ENCODE measurements at regions not wholly inside any gene's neighbourhood (a gene's known extent, or its start where the extent isn't known, plus 50 kb on each side); places are given as distances from the start of the nearest gene placed in this dataset.

DNA sequence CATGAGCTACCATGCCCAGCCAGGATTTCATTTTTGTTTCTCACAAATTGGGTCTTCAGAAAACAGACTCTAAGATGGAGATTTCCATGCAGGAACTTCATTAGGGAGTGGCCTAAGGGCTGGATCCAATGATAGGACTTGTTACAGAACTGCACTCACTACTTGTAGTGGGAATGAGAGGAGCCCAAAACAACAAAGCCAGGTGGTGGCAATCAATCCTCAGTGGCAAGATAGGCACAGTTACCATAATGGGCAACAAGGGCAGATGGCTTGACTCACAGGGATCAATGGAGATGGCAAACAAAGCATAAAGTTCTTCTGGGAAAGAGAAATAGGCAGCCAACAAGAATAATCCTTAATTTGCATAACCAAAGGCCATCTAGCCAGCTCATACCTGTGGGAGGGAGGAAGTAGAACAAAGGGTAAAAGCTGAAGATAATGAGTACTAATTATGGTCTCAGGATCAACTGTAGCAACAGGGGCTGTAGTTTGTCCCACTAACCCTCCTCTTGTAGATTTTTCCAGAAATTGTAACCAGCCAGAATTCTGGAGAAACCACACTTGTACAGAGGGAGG is 72.8 kb upstream of the MAPK10 start:
- Histone ChIP-seq H3K4me3 (ENCODE audit: low read length) (no peak overlapping the region), H3K9me3 (ENCODE audit: low read length) (no peaks in the 10 kb centered on the region), H4K20me1 (ENCODE audit: insufficient read depth) (no peaks in the 10 kb centered on the region), H2AFZ (ENCODE audit: low read depth, low read length) (no peak overlapping the region), H3K9ac (ENCODE audit: low read length) (no peak overlapping the region), H3F3A (ENCODE audit: insufficient read depth, low read length, poor library complexity, severe bottlenecking) (no peaks in the 10 kb centered on the region), H3K9me2 (ENCODE audit: insufficient read depth, low read length) (no peaks in the 10 kb centered on the region), H3K79me2 (replicated peaks; ENCODE audit: insufficient read depth, low read length) (no peaks in the 10 kb centered on the region), H3K4me2 (ENCODE audit: low read length) (no peak overlapping the region), H3K27ac (ENCODE audit: low read length) (no peak overlapping the region), H3K27me3 (ENCODE audit: insufficient read depth, low read depth, low read length) (no peaks in the 10 kb centered on the region), H3K36me3 (ENCODE audit: insufficient read depth, low read length) (no peaks in the 10 kb centered on the region)
- TF ChIP-seq EP300 (conservative IDR thresholded peaks at IDR 0.05; ENCODE audit: poor library complexity, severe bottlenecking) (no peak), POLR2AphosphoS5 (IDR thresholded peaks at IDR 0.05) (no peak), TAF1 (IDR thresholded peaks at IDR 0.05; ENCODE audit: low read depth) (no peak), SMC3 (conservative IDR thresholded peaks at IDR 0.05; ENCODE audit: poor library complexity) (no peak), RAD21 (conservative IDR thresholded peaks at IDR 0.05) (no peak), MXI1 (conservative IDR thresholded peaks at IDR 0.05; ENCODE audit: poor library complexity, severe bottlenecking) (no peak), EZH2 (IDR thresholded peaks at IDR 0.05; ENCODE audit: borderline replicate concordance, insufficient read depth, low read length, poor library complexity, severe bottlenecking) (no peak)
- TF ChIP-seq, protein P1, sequence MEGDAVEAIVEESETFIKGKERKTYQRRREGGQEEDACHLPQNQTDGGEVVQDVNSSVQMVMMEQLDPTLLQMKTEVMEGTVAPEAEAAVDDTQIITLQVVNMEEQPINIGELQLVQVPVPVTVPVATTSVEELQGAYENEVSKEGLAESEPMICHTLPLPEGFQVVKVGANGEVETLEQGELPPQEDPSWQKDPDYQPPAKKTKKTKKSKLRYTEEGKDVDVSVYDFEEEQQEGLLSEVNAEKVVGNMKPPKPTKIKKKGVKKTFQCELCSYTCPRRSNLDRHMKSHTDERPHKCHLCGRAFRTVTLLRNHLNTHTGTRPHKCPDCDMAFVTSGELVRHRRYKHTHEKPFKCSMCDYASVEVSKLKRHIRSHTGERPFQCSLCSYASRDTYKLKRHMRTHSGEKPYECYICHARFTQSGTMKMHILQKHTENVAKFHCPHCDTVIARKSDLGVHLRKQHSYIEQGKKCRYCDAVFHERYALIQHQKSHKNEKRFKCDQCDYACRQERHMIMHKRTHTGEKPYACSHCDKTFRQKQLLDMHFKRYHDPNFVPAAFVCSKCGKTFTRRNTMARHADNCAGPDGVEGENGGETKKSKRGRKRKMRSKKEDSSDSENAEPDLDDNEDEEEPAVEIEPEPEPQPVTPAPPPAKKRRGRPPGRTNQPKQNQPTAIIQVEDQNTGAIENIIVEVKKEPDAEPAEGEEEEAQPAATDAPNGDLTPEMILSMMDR (IDR thresholded peaks at IDR 0.05; ENCODE audit: poor library complexity, severe bottlenecking), result no peak
- TF ChIP-seq, protein P2, sequence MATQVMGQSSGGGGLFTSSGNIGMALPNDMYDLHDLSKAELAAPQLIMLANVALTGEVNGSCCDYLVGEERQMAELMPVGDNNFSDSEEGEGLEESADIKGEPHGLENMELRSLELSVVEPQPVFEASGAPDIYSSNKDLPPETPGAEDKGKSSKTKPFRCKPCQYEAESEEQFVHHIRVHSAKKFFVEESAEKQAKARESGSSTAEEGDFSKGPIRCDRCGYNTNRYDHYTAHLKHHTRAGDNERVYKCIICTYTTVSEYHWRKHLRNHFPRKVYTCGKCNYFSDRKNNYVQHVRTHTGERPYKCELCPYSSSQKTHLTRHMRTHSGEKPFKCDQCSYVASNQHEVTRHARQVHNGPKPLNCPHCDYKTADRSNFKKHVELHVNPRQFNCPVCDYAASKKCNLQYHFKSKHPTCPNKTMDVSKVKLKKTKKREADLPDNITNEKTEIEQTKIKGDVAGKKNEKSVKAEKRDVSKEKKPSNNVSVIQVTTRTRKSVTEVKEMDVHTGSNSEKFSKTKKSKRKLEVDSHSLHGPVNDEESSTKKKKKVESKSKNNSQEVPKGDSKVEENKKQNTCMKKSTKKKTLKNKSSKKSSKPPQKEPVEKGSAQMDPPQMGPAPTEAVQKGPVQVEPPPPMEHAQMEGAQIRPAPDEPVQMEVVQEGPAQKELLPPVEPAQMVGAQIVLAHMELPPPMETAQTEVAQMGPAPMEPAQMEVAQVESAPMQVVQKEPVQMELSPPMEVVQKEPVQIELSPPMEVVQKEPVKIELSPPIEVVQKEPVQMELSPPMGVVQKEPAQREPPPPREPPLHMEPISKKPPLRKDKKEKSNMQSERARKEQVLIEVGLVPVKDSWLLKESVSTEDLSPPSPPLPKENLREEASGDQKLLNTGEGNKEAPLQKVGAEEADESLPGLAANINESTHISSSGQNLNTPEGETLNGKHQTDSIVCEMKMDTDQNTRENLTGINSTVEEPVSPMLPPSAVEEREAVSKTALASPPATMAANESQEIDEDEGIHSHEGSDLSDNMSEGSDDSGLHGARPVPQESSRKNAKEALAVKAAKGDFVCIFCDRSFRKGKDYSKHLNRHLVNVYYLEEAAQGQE (IDR thresholded peaks at IDR 0.05; ENCODE audit: borderline replicate concordance), result no peak

DNA sequence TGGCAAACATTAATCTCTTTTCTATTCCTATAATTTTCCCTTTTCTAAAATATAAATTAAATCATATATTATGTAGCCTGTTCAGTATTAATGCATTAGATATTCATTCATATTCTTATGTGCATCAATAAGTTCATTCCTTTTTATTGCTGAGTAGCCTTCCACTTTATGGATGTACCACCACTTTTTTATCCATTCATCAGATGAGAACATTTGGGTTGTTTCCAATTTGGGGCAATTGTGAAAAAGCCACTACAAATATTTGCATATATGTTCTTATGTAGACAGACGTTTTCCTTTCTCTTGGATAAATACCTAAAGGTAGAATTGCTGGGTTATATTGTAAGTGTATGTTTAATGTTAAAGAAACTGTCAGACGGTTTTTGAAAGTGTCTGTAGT is 79.4 kb upstream of the MAPK10 start:
- Histone ChIP-seq H2AFZ (ENCODE audit: low read depth, low read length) (no peak overlapping the region), H3K9me2 (ENCODE audit: insufficient read depth, low read length) (no peaks in the 10 kb centered on the region), H3F3A (ENCODE audit: insufficient read depth, low read length, poor library complexity, severe bottlenecking) (no peaks in the 10 kb centered on the region), H3K4me2 (ENCODE audit: low read length) (no peak overlapping the region), H4K20me1 (ENCODE audit: insufficient read depth) (no peaks in the 10 kb centered on the region), H3K9me3 (ENCODE audit: low read length) (peaks cover 3% of the 10 kb centered on the region), H3K27me3 (ENCODE audit: insufficient read depth, low read depth, low read length) (no peaks in the 10 kb centered on the region), H3K79me2 (replicated peaks; ENCODE audit: insufficient read depth, low read length) (no peaks in the 10 kb centered on the region), H3K9ac (ENCODE audit: low read length) (no peak overlapping the region), H3K4me3 (ENCODE audit: low read length) (no peak overlapping the region), H3K27ac (ENCODE audit: low read length) (no peak overlapping the region), H3K36me3 (ENCODE audit: insufficient read depth, low read length) (no peaks in the 10 kb centered on the region)
- TF ChIP-seq POLR2AphosphoS5 (IDR thresholded peaks at IDR 0.05), result no peak
- TF ChIP-seq, protein P2 (IDR thresholded peaks at IDR 0.05; ENCODE audit: borderline replicate concordance), result no peak
- no peak for TF ChIP-seq EZH2 (IDR thresholded peaks at IDR 0.05; ENCODE audit: borderline replicate concordance, insufficient read depth, low read length, poor library complexity, severe bottlenecking)
- TF ChIP-seq MXI1 (conservative IDR thresholded peaks at IDR 0.05; ENCODE audit: poor library complexity, severe bottlenecking), result no peak
- no peak for TF ChIP-seq RAD21 (conservative IDR thresholded peaks at IDR 0.05)
- TF ChIP-seq, protein P1 (IDR thresholded peaks at IDR 0.05; ENCODE audit: poor library complexity, severe bottlenecking), result no peak

All from neural cell (in vitro differentiated cells).